PC-3 (cell line): ENCODE measurements at regions not wholly inside any gene's neighbourhood (a gene's known extent, or its start where the extent isn't known, plus 50 kb on each side); places are given as distances from the start of the nearest gene placed in this dataset.
A peak's percentile ranks its signal among the peaks of the same experiment; 100 is the strongest.

Experiments
- ATAC-seq: fragments of 200-7000 bp; cut with Tn5 transposase; 2 replicates; pipeline ENCODE4 v1.9.1; 2020; ENCODE audit warnings: mild to moderate bottlenecking, moderate library complexity
- BruUV-seq: library from RNA; stranded (reverse); fragments of 400-500 nt; replicated peaks from 2 replicates; lab custom pipeline; 2021; lab: Mats Ljungman, UMichigan
- CTCF ChIA-PET: fragments of 300-600 bp; sonication (Branson Sonifier 250); formaldehyde crosslinking; loops from one replicate; lab custom pipeline; 2022; ENCODE audit warnings: antibody characterized with exemption; lab: Charles Lee
- POLR2A ChIA-PET: fragments of 300-600 bp; sonication (Branson Sonifier 250); formaldehyde crosslinking; loops from one replicate; lab custom pipeline; 2022; ENCODE audit warnings: antibody characterized with exemption; ENCODE audit not compliant: unreplicated experiment; lab: Charles Lee
- DNase-seq: peaks from one replicate; pipeline ENCODE4 v3.0.0-alpha.2; 2015
- H2AFZ ChIP-seq: fragments of 300-600 bp; sonication (generic); 2 replicates; pipeline ENCODE4 v1.6.0; 2016; ENCODE audit warnings: antibody characterized with exemption, low read length
- H3F3A ChIP-seq: fragments of 300-600 bp; sonication (generic); one replicate; pipeline ENCODE4 v1.6.0; 2017; ENCODE audit warnings: antibody characterized with exemption, low read length, control low read depth, mild to moderate bottlenecking; ENCODE audit not compliant: unreplicated experiment
- H3K27ac ChIP-seq: fragments of 300-600 bp; sonication (generic); 2 replicates; pipeline ENCODE4 v1.5.1; 2016; ENCODE audit warnings: mild to moderate bottlenecking, low read length
- H3K27me3 ChIP-seq: fragments of 300-600 bp; sonication (generic); 2 replicates; pipeline ENCODE4 v1.6.1; 2016; ENCODE audit warnings: low read length, mixed read lengths
- H3K36me3 ChIP-seq: fragments of 300-600 bp; sonication (generic); 2 replicates; pipeline ENCODE4 v1.6.1; 2016; ENCODE audit warnings: low read depth, mixed run types, low read length, mixed read lengths
- H3K4me1 ChIP-seq: fragments of 300-600 bp; sonication (generic); 2 replicates; pipeline ENCODE4 v1.5.1; 2016; ENCODE audit warnings: low read length; ENCODE audit not compliant: insufficient read depth
- H3K4me2 ChIP-seq: fragments of 300-600 bp; sonication (generic); 2 replicates; pipeline ENCODE4 v1.6.0; 2016; ENCODE audit warnings: low read length
- H3K4me3 ChIP-seq: fragments of 300-600 bp; sonication (generic); 2 replicates; pipeline ENCODE4 v1.5.1; 2016; ENCODE audit warnings: mild to moderate bottlenecking, low read length, mixed read lengths
- H3K79me2 ChIP-seq: fragments of 300-600 bp; sonication (generic); 2 replicates; pipeline ENCODE4 v1.6.1; 2017; ENCODE audit warnings: low read length, mixed read lengths
- H3K9ac ChIP-seq: fragments of 300-600 bp; sonication (generic); 2 replicates; pipeline ENCODE4 v1.6.0; 2016; ENCODE audit warnings: mild to moderate bottlenecking, low read length
- H3K9me2 ChIP-seq: fragments of 300-600 bp; sonication (generic); replicated peaks from 2 replicates; pipeline ENCODE4 v1.6.1; 2016; ENCODE audit warnings: mixed run types, low read length, mixed read lengths
- H3K9me3 ChIP-seq: fragments of 300-600 bp; sonication (generic); 2 replicates; pipeline ENCODE4 v1.6.1; 2016; ENCODE audit warnings: low read length, mixed read lengths
- H4K20me1 ChIP-seq: fragments of 300-600 bp; sonication (generic); 2 replicates; pipeline ENCODE4 v1.6.1; 2016; ENCODE audit warnings: low read length, mixed read lengths
- CTCF ChIP-seq: fragments of 300-600 bp; sonication (generic); conservative IDR thresholded peaks from 2 replicates; pipeline ENCODE4 v1.5.1; 2017; ENCODE audit warnings: antibody characterized with exemption, low read depth, mild to moderate bottlenecking, low read length
- EZH2 ChIP-seq: fragments of 300-600 bp; sonication (generic); IDR thresholded peaks from one replicate; pipeline ENCODE4 v1.6.1; 2017; ENCODE audit warnings: antibody characterized with exemption, mild to moderate bottlenecking, low read length; ENCODE audit not compliant: unreplicated experiment
- EZH2phosphoT487 ChIP-seq: fragments of 300-600 bp; sonication (generic); IDR thresholded peaks from 2 replicates; pipeline ENCODE4 v1.6.1; 2018; ENCODE audit warnings: mild to moderate bottlenecking, antibody characterized with exemption, low read length, borderline replicate concordance
- intact Hi-C: fragments of 100-400 bp; cut with micrococcal nuclease; formaldehyde crosslinking; loops from 2 replicates; pipeline ENCODE4 v1.9.0; 2023

- Histone ChIP-seq H3K36me3 (no peaks in the 10 kb centered on the region), H3K4me2 (peak overlapping the region; percentile 45), H3F3A (no peaks in the 10 kb centered on the region), H3K27me3 (no peaks in the 10 kb centered on the region), H3K9ac (no peak overlapping the region), H2AFZ (peak overlapping the region; percentile 63), H3K27ac (no peak overlapping the region), H4K20me1 (no peaks in the 10 kb centered on the region), H3K9me2 (no peaks in the 10 kb centered on the region), H3K79me2 (no peaks in the 10 kb centered on the region), H3K4me1 (peaks cover 35% of the 10 kb centered on the region), H3K9me3 (no peaks in the 10 kb centered on the region), H3K4me3 (no peak overlapping the region)
- DNase-seq (no peak), ATAC-seq (no peak)
- ChIA-PET CTCF (interaction anchor here (0.6 to 1.0 kb wide), 2 partner anchors 27 to 103 kb away, joined by 3 read pairs; no protein-coding TSS in a partner anchor), POLR2A (interaction anchor here (0.9 kb wide), 1 partner anchor 46 kb away, joined by 4 read pairs; no protein-coding TSS in a partner anchor)
- BruUV-seq = TSS peak; percentile 35
- TF ChIP-seq EZH2 = no peak
- TF ChIP-seq CTCF = no peak
- no peak for TF ChIP-seq EZH2phosphoT487
- intact Hi-C loops = loop anchor here (2.0 to 10.0 kb wide), 3 partner anchors 28 to 336 kb away; no protein-coding TSS in a partner anchor
These were observed 82.9 kb downstream of the FAM43A start for GRCh38 chr3:194768586-194768985.

GRCh38 chr3:194769020-194769643, 83.4 kb downstream of the FAM43A start:
- peak overlapping the region; percentile 65 for H3K4me3 ChIP-seq
- BruUV-seq = no TSS peak
- no peak for TF ChIP-seq EZH2phosphoT487
- no peak for TF ChIP-seq EZH2
- no peak for TF ChIP-seq CTCF
- no peaks in the 10 kb centered on the region for H4K20me1 ChIP-seq
- DNase-seq = peak; percentile 97
- H3F3A ChIP-seq = no peaks in the 10 kb centered on the region
- H3K36me3 ChIP-seq = no peaks in the 10 kb centered on the region
- H3K79me2 ChIP-seq = no peaks in the 10 kb centered on the region
- no peaks in the 10 kb centered on the region for H3K27me3 ChIP-seq
- ChIA-PET POLR2A (interaction anchor here (0.6 to 0.9 kb wide), 3 partner anchors 31 to 447 kb away, joined by 4 to 5 read pairs (median 4); no protein-coding TSS in a partner anchor), CTCF (interaction anchor here (0.6 to 1.0 kb wide), 5 partner anchors 27 to 1342 kb away, joined by 3 to 4 read pairs (median 4); no protein-coding TSS in a partner anchor)
- H3K9me2 ChIP-seq = no peaks in the 10 kb centered on the region
- intact Hi-C loops = loop anchor here (1.0 to 10.0 kb wide), 5 partner anchors 28 to 336 kb away; no protein-coding TSS in a partner anchor
- no peaks in the 10 kb centered on the region for H3K9me3 ChIP-seq
- H2AFZ ChIP-seq = peak overlapping the region; percentile 84
- peak overlapping the region; percentile 53 for H3K9ac ChIP-seq
- peak; percentile 87 for ATAC-seq
- peak overlapping the region; percentile 79 for H3K4me2 ChIP-seq
- peaks cover 37% of the 10 kb centered on the region for H3K4me1 ChIP-seq
- H3K27ac ChIP-seq = no peak overlapping the region
